ENCODE measurements at regions not wholly inside any gene's neighbourhood (a gene's known extent, or its start where the extent isn't known, plus 50 kb on each side); places are given as distances from the start of the nearest gene placed in this dataset.

DNA sequence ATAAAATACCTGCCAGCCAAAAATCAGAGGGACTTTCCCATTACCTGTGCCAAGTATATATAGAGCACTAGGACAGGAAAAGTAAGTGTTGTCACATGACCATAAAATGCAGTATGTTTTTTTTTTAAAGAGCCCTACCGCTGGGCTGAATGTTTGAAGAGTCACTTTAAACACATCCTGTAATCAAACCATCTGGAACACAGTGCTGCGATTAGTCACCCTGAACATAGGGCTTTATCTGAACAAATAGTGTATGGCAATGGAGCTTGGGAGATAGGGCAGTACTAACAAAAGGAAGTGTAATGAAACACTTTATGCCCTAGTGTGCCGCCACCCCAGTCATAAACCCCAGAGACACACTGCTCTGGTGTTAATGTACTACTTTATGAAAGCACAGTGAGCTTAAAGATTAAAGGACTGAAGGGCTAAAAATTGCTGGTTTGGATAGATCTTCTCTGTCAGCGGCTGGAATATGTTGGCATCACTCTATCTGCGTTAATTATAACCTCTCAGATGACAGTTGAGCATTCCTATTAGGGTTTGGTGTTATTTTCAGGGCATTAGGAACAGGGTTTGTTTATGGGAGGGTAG lies 90.4 kb downstream of the ZNF608 start:
- POLR2A ChIA-PET: no interaction called here
- DNase-seq: peak; percentile 48 to 91 (median 86)
- H3K4me3 ChIP-seq (ENCODE audit: control insufficient read depth in 1 of 7, extremely low read depth in 1 of 7, insufficient read depth in 4 of 7, low read depth in 2 of 7, low read length in 6 of 7): no peak overlapping the region
- peaks cover 41 to 67% (median 56%) of the 10 kb centered on the region in 4 experiments for H3K4me1 ChIP-seq (ENCODE audit: control extremely low read depth in 1 of 4, control insufficient read depth in 4 of 4, insufficient read depth in 4 of 4, low read length in 3 of 4)
- 86% methylated on average over 3 of the region's 5 CpGs for WGBS (ENCODE audit: insufficient coverage)
- CTCF ChIA-PET: no interaction called here
- H3K9me3 ChIP-seq (ENCODE audit: control extremely low read depth in 1 of 5, control insufficient read depth in 4 of 5, insufficient read depth in 2 of 5, low read depth in 1 of 5, low read length in 4 of 5): no peaks in the 10 kb centered on the region
- H3K36me3 ChIP-seq (ENCODE audit: control insufficient read depth in 4 of 4, insufficient read depth in 4 of 4, low read length in 3 of 4): no peaks in the 10 kb centered on the region
- H3K27ac ChIP-seq (ENCODE audit: insufficient read depth in 1 of 2, low read depth in 1 of 2, low read length in 2 of 2, poor library complexity in 1 of 2, severe bottlenecking in 2 of 2): no peak overlapping the region
- no peaks in the 10 kb centered on the region for H3K27me3 ChIP-seq (replicated peaks in 2 of 5; ENCODE audit: control insufficient read depth in 4 of 5, insufficient read depth in 5 of 5, low read length in 4 of 5)

GRCh38 chr5:124655251-124655917 lies 91.1 kb downstream of the ZNF608 start:
- CTCF ChIA-PET: no interaction called here
- 94% methylated on average over 3 of the region's 8 CpGs for WGBS (ENCODE audit: insufficient coverage)
- Histone ChIP-seq H3K4me1 (ENCODE audit: control extremely low read depth in 1 of 4, control insufficient read depth in 4 of 4, insufficient read depth in 4 of 4, low read length in 3 of 4) (peaks cover 47 to 73% (median 62%) of the 10 kb centered on the region in 4 experiments), H3K27ac (ENCODE audit: insufficient read depth in 1 of 2, low read depth in 1 of 2, low read length in 2 of 2, poor library complexity in 1 of 2, severe bottlenecking in 2 of 2) (no peak overlapping the region), H3K9me3 (ENCODE audit: control extremely low read depth in 1 of 5, control insufficient read depth in 4 of 5, insufficient read depth in 2 of 5, low read depth in 1 of 5, low read length in 4 of 5) (no peaks in the 10 kb centered on the region), H3K4me3 (ENCODE audit: control insufficient read depth in 1 of 7, extremely low read depth in 1 of 7, insufficient read depth in 4 of 7, low read depth in 2 of 7, low read length in 6 of 7) (no peak overlapping the region), H3K27me3 (replicated peaks in 2 of 5; ENCODE audit: control insufficient read depth in 4 of 5, insufficient read depth in 5 of 5, low read length in 4 of 5) (no peaks in the 10 kb centered on the region), H3K36me3 (ENCODE audit: control insufficient read depth in 4 of 4, insufficient read depth in 4 of 4, low read length in 3 of 4) (no peaks in the 10 kb centered on the region)
- POLR2A ChIA-PET: no interaction called here
- peak in 2 of 3 donors; percentile 38 to 49 for DNase-seq

DNA sequence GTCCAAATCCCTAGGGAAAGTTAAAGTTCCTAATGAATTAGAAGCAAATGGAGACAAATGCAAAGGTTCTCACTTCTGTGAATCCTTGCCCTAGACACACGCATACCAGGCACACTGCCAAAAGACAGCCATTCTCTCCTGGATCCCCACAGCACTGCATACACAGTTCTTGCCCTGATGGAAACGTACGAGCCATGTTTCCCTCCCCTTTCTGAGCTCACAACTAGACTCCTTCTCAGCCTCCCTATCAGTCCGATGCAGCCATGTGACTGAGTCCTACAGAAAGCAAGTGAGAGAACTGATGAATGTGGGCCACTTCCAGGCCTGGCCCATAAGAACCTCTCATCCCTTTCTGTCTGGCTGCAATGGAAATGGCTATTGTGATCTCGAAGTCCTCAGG lies 92.0 kb downstream of the ZNF608 start:
- CTCF ChIA-PET: no interaction called here
- 98% methylated on average over 5 of the region's 5 CpGs for WGBS (ENCODE audit: insufficient coverage)

DNA sequence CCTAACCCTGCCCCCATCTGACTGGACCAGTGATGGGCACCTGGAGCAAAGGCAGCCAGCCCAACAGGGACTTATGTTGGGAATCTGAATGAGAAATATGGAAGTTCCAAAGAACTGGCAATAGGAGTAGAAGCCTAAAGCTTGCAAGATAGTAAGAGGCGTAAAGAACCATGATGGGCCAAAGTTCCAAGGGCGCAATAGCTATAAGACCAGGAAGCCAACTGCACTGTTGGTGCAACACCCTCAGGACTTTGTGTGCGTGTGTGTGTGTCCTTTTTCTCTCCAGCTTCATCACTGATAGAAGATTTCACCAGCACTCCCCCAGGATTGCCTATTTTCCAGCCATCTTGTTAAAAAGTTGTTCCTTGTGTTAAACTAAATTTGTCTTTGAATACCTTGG lies 92.8 kb downstream of the ZNF608 start:
- H3K9me3 ChIP-seq (ENCODE audit: control extremely low read depth in 1 of 5, control insufficient read depth in 4 of 5, insufficient read depth in 2 of 5, low read depth in 1 of 5, low read length in 4 of 5): no peaks in the 10 kb centered on the region
- no peak overlapping the region for H3K4me3 ChIP-seq (ENCODE audit: control insufficient read depth in 1 of 7, extremely low read depth in 1 of 7, insufficient read depth in 4 of 7, low read depth in 2 of 7, low read length in 6 of 7)
- ChIA-PET CTCF (interaction anchor here (0.7 to 0.8 kb wide), 2 partner anchors 33 to 82 kb away, joined by 3 read pairs; no protein-coding TSS in a partner anchor), POLR2A (no interaction called here)
- peaks cover 0 to 2% (median 0%) of the 10 kb centered on the region in 5 experiments for H3K27me3 ChIP-seq (replicated peaks in 2 of 5; ENCODE audit: control insufficient read depth in 4 of 5, insufficient read depth in 5 of 5, low read length in 4 of 5)
- 96% methylated on average over 3 of the region's 3 CpGs for WGBS (ENCODE audit: insufficient coverage)
- H3K36me3 ChIP-seq (ENCODE audit: control insufficient read depth in 4 of 4, insufficient read depth in 4 of 4, low read length in 3 of 4): peaks cover 0 to under 1% (median 0%) of the 10 kb centered on the region in 4 experiments
- H3K4me1 ChIP-seq (ENCODE audit: control extremely low read depth in 1 of 4, control insufficient read depth in 4 of 4, insufficient read depth in 4 of 4, low read length in 3 of 4): peaks cover 49 to 72% (median 60%) of the 10 kb centered on the region in 4 experiments
- DNase-seq: no peak
- H3K27ac ChIP-seq (ENCODE audit: insufficient read depth in 1 of 2, low read depth in 1 of 2, low read length in 2 of 2, poor library complexity in 1 of 2, severe bottlenecking in 2 of 2): no peak overlapping the region

More for the DNA sequence above, 92.0 kb downstream of the ZNF608 start:
- Histone ChIP-seq H3K27me3 (replicated peaks in 2 of 5; ENCODE audit: control insufficient read depth in 4 of 5, insufficient read depth in 5 of 5, low read length in 4 of 5) (no peaks in the 10 kb centered on the region), H3K27ac (ENCODE audit: insufficient read depth in 1 of 2, low read depth in 1 of 2, low read length in 2 of 2, poor library complexity in 1 of 2, severe bottlenecking in 2 of 2) (no peak overlapping the region), H3K4me3 (ENCODE audit: control insufficient read depth in 1 of 7, extremely low read depth in 1 of 7, insufficient read depth in 4 of 7, low read depth in 2 of 7, low read length in 6 of 7) (no peak overlapping the region), H3K9me3 (ENCODE audit: control extremely low read depth in 1 of 5, control insufficient read depth in 4 of 5, insufficient read depth in 2 of 5, low read depth in 1 of 5, low read length in 4 of 5) (no peaks in the 10 kb centered on the region), H3K36me3 (ENCODE audit: control insufficient read depth in 4 of 4, insufficient read depth in 4 of 4, low read length in 3 of 4) (no peaks in the 10 kb centered on the region), H3K4me1 (ENCODE audit: control extremely low read depth in 1 of 4, control insufficient read depth in 4 of 4, insufficient read depth in 4 of 4, low read length in 3 of 4) (peaks cover 50 to 72% (median 61%) of the 10 kb centered on the region in 4 experiments)
- POLR2A ChIA-PET: no interaction called here
- peak in 1 of 3 donors; percentile 8 for DNase-seq

DNA sequence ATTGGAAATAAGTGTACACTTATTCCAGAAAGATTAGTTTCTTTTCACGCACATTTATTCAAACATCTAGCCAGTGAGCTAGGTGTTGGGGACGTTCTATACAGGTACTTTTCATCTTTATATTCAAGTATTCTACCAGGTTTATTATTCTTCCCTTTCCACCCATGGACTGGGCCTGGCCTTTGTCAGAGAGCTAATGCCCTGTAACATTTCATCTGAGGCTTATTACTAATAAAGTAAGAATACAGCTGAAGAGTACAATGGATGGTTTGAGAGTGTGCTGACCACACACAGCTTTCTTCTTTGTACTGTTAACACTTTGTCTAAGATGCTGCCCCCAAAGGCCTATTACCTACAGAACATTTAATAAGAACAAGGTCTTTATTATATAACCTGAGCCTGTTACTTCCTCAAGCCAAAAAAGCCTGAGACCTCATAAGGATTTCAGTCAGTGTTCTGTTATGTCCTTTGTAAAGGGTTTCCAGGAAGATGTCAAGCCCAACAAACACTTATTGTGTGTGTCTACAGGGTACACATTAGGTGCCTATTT lies 93.5 kb downstream of the ZNF608 start:
- Histone ChIP-seq H3K9me3 (ENCODE audit: control extremely low read depth in 1 of 5, control insufficient read depth in 4 of 5, insufficient read depth in 2 of 5, low read depth in 1 of 5, low read length in 4 of 5) (no peaks in the 10 kb centered on the region), H3K27me3 (replicated peaks in 2 of 5; ENCODE audit: control insufficient read depth in 4 of 5, insufficient read depth in 5 of 5, low read length in 4 of 5) (peaks cover 0 to 7% (median 0%) of the 10 kb centered on the region in 5 experiments), H3K4me1 (ENCODE audit: control extremely low read depth in 1 of 4, control insufficient read depth in 4 of 4, insufficient read depth in 4 of 4, low read length in 3 of 4) (peaks cover 45 to 70% (median 59%) of the 10 kb centered on the region in 4 experiments), H3K36me3 (ENCODE audit: control insufficient read depth in 4 of 4, insufficient read depth in 4 of 4, low read length in 3 of 4) (peaks cover 0 to 7% (median 3%) of the 10 kb centered on the region in 4 experiments), H3K4me3 (ENCODE audit: control insufficient read depth in 1 of 7, extremely low read depth in 1 of 7, insufficient read depth in 4 of 7, low read depth in 2 of 7, low read length in 6 of 7) (no peak overlapping the region), H3K27ac (ENCODE audit: insufficient read depth in 1 of 2, low read depth in 1 of 2, low read length in 2 of 2, poor library complexity in 1 of 2, severe bottlenecking in 2 of 2) (no peak overlapping the region)
- POLR2A ChIA-PET: no interaction called here
- peak in 1 of 3 donors; percentile 23 for DNase-seq
- CTCF ChIA-PET: interaction anchor here (0.8 kb wide), 1 partner anchor 83 kb away, joined by 3 read pairs; no protein-coding TSS in a partner anchor
- WGBS (ENCODE audit: insufficient coverage): no CpG with 5 or more reads among the region's 2 CpGs

DNA sequence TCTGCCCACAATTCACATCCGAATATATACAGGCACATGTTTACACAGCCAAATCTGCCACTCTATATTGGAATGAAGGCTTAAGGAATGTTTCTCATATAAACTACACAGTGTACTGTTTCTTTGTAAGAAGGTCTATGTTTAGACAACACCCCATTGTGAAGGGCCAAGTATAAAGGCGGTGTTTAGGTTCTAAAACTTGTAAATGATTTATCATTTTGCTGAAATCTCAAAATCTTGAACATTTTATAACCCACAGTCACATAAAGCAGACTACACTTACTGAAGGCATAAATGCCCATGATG lies 94.0 kb downstream of the ZNF608 start:
- ChIA-PET CTCF (no interaction called here), POLR2A (interaction anchor here (0.6 kb wide), 1 partner anchor 103 kb away, joined by 3 read pairs; no protein-coding TSS in a partner anchor)
- Histone ChIP-seq H3K27ac (ENCODE audit: insufficient read depth in 1 of 2, low read depth in 1 of 2, low read length in 2 of 2, poor library complexity in 1 of 2, severe bottlenecking in 2 of 2) (no peak overlapping the region), H3K36me3 (ENCODE audit: control insufficient read depth in 4 of 4, insufficient read depth in 4 of 4, low read length in 3 of 4) (peaks cover 0 to 10% (median 4%) of the 10 kb centered on the region in 4 experiments), H3K9me3 (ENCODE audit: control extremely low read depth in 1 of 5, control insufficient read depth in 4 of 5, insufficient read depth in 2 of 5, low read depth in 1 of 5, low read length in 4 of 5) (no peaks in the 10 kb centered on the region), H3K4me3 (ENCODE audit: control insufficient read depth in 1 of 7, extremely low read depth in 1 of 7, insufficient read depth in 4 of 7, low read depth in 2 of 7, low read length in 6 of 7) (peak overlapping the region in 3 of 7 experiments; percentile 53 to 76 (median 67)), H3K4me1 (ENCODE audit: control extremely low read depth in 1 of 4, control insufficient read depth in 4 of 4, insufficient read depth in 4 of 4, low read length in 3 of 4) (peaks cover 45 to 70% (median 58%) of the 10 kb centered on the region in 4 experiments), H3K27me3 (replicated peaks in 2 of 5; ENCODE audit: control insufficient read depth in 4 of 5, insufficient read depth in 5 of 5, low read length in 4 of 5) (peaks cover 0 to 8% (median 1%) of the 10 kb centered on the region in 5 experiments)
- WGBS (ENCODE audit: insufficient coverage): no CpG with 5 or more reads among the region's 2 CpGs
- DNase-seq: no peak

Data from common myeloid progenitor, CD34-positive (primary cell).